Prostate gland (tissue), 2 donors: ENCODE measurements at regions not wholly inside any gene's neighbourhood (a gene's known extent, or its start where the extent isn't known, plus 50 kb on each side); places are given as distances from the start of the nearest gene placed in this dataset.

Experiments used
- POLR2A ChIP-seq: fragments of 450-650 bp; IDR thresholded peaks from one replicate; pipeline ENCODE4 v1.6.1; 2016; ENCODE audit warnings: antibody characterized with exemption, mild to moderate bottlenecking
- POLR2AphosphoS5 ChIP-seq: sonication (generic); formaldehyde crosslinking; IDR thresholded peaks from one replicate; pipeline ENCODE4 v1.6.1; 2017; ENCODE audit warnings: antibody characterized with exemption
- TF ChIP-seq, protein P1 (sequence below), 4 experiments: fragments of 200-600 bp in 2 of 4; fragments of 450-650 bp in 2 of 4; sonication (generic) in 2 of 4; IDR thresholded peaks; 1 replicate in 3 of 4; 2 replicates in 1 of 4; pipeline ENCODE4 v1.5.1; 2016 to 2019; ENCODE audit warnings: antibody characterized with exemption in 4 of 4, mild to moderate bottlenecking in 2 of 4, moderate library complexity in 2 of 4

DNA sequence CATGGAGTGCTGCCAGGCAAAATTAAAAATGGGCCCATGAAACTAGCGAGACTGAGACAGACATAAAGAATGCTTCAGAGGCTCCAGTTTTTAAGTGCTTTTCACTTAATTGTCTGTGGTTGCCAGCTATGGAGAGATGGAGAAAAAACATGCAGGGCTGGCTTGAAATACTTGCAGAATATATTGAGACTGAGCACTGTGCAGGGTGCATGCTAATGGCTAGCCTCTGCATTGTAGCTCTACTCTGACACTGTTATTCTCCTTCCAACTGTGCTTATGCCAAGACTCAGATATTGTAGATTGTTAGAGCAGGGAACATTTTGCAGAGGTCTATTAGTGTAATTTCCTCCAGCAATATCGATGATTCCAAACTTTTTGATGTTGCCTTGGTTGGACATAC is 735.0 kb downstream of the PDCD6IP start:
- TF ChIP-seq, protein P1, sequence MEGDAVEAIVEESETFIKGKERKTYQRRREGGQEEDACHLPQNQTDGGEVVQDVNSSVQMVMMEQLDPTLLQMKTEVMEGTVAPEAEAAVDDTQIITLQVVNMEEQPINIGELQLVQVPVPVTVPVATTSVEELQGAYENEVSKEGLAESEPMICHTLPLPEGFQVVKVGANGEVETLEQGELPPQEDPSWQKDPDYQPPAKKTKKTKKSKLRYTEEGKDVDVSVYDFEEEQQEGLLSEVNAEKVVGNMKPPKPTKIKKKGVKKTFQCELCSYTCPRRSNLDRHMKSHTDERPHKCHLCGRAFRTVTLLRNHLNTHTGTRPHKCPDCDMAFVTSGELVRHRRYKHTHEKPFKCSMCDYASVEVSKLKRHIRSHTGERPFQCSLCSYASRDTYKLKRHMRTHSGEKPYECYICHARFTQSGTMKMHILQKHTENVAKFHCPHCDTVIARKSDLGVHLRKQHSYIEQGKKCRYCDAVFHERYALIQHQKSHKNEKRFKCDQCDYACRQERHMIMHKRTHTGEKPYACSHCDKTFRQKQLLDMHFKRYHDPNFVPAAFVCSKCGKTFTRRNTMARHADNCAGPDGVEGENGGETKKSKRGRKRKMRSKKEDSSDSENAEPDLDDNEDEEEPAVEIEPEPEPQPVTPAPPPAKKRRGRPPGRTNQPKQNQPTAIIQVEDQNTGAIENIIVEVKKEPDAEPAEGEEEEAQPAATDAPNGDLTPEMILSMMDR (IDR thresholded peaks at IDR 0.05) = no peak
- no peak for TF ChIP-seq POLR2AphosphoS5
- no peak for TF ChIP-seq POLR2A
